HEK293T (cell line): ENCODE measurements at regions not wholly inside any gene's neighbourhood (a gene's known extent, or its start where the extent isn't known, plus 50 kb on each side); places are given as distances from the start of the nearest gene placed in this dataset.

Experiments
- CTCF ChIA-PET: fragments of 350-600 bp; formaldehyde crosslinking; extraction: SDS; loops from one replicate; lab custom pipeline; 2021; ENCODE audit warnings: antibody characterized with exemption, inconsistent platforms; lab: Yijun Ruan, JAX
- POLR2A ChIA-PET: fragments of 350-600 bp; formaldehyde crosslinking; extraction: SDS; loops from one replicate; lab custom pipeline; 2020; ENCODE audit warnings: antibody characterized with exemption, inconsistent platforms; lab: Yijun Ruan, JAX
- DNase-seq: peaks from one replicate; pipeline ENCODE4 v3.0.0; 2012; ENCODE audit warnings: mixed read lengths; ENCODE audit errors: extremely low spot score
- ARNT ChIP-seq: fragments of 450-650 bp; IDR thresholded peaks from 2 replicates; pipeline ENCODE4 v1.6.1; 2017; ENCODE audit warnings: mild to moderate bottlenecking
- BHLHE40 ChIP-seq: fragments of 450-650 bp; IDR thresholded peaks from 2 replicates; pipeline ENCODE4 v1.6.1; 2016; ENCODE audit warnings: mild to moderate bottlenecking, moderate library complexity, borderline replicate concordance
- CTBP1 ChIP-seq: fragments of 450-650 bp; IDR thresholded peaks from 2 replicates; pipeline ENCODE4 v1.6.1; 2016; ENCODE audit warnings: borderline replicate concordance
- ELF4 ChIP-seq: fragments of 450-650 bp; IDR thresholded peaks from 2 replicates; pipeline ENCODE4 v1.6.1; 2017; ENCODE audit warnings: antibody characterized with exemption
- FOXA1 ChIP-seq: fragments of 450-650 bp; IDR thresholded peaks from 2 replicates; pipeline ENCODE4 v1.6.1; 2016; ENCODE audit warnings: mild to moderate bottlenecking
- FOXK2 ChIP-seq: fragments of 450-650 bp; IDR thresholded peaks from 2 replicates; pipeline ENCODE4 v1.6.1; 2016; ENCODE audit warnings: mild to moderate bottlenecking
- FOXM1 ChIP-seq: fragments of 450-650 bp; IDR thresholded peaks from 2 replicates; pipeline ENCODE4 v1.6.1; 2017; ENCODE audit warnings: mild to moderate bottlenecking, borderline replicate concordance
- HDGF ChIP-seq: fragments of 450-650 bp; IDR thresholded peaks from 2 replicates; pipeline ENCODE4 v1.6.1; 2017; ENCODE audit warnings: antibody characterized with exemption, borderline replicate concordance
- L3MBTL2 ChIP-seq: fragments of 450-650 bp; conservative IDR thresholded peaks from 2 replicates; pipeline ENCODE4 v1.6.1; 2016; ENCODE audit warnings: mild to moderate bottlenecking
- LEF1 ChIP-seq: fragments of 450-650 bp; IDR thresholded peaks from 2 replicates; pipeline ENCODE4 v1.6.1; 2017; ENCODE audit warnings: mild to moderate bottlenecking, borderline replicate concordance
- NFRKB ChIP-seq: fragments of 450-650 bp; IDR thresholded peaks from 2 replicates; pipeline ENCODE4 v1.6.1; 2016; ENCODE audit warnings: mild to moderate bottlenecking, moderate library complexity
- PKNOX1 ChIP-seq: fragments of 450-650 bp; IDR thresholded peaks from 2 replicates; pipeline ENCODE4 v1.6.1; 2016
- SP1 ChIP-seq: fragments of 450-650 bp; IDR thresholded peaks from 2 replicates; pipeline ENCODE4 v1.6.1; 2017
- SUZ12 ChIP-seq: fragments of 450-650 bp; IDR thresholded peaks from 2 replicates; pipeline ENCODE4 v1.6.1; 2016; ENCODE audit warnings: mild to moderate bottlenecking
- TARDBP ChIP-seq: fragments of 450-650 bp; IDR thresholded peaks from 2 replicates; pipeline ENCODE4 v1.6.1; 2016
- ZNF384 ChIP-seq: fragments of 450-650 bp; IDR thresholded peaks from 2 replicates; pipeline ENCODE4 v1.6.1; 2016

GRCh38 chr13:50682966-50683365 is 160.5 kb downstream of the DLEU7 start:
- ChIA-PET CTCF (no interaction called here), POLR2A (no interaction called here)
- no peak for DNase-seq
- TF ChIP-seq NFRKB (no peak), ARNT (no peak), BHLHE40 (no peak), TARDBP (no peak), LEF1 (no peak), ELF4 (no peak), L3MBTL2 (no peak), SP1 (no peak), PKNOX1 (no peak), FOXM1 (no peak), SUZ12 (no peak), ZNF384 (no peak), FOXK2 (no peak)

- ChIA-PET CTCF (no interaction called here), POLR2A (no interaction called here)
- DNase-seq = no peak
- TF ChIP-seq SP1 = no peak
- TF ChIP-seq ARNT = no peak
- no peak for TF ChIP-seq PKNOX1
- TF ChIP-seq FOXM1 = no peak
- TF ChIP-seq HDGF = no peak
Observed at GRCh38 chr13:50684366-50684765, 159.1 kb downstream of the DLEU7 start.

GRCh38 chr13:50685491-50685890 is 158.0 kb downstream of the DLEU7 start:
- CTCF ChIA-PET = no interaction called here
- no peak for DNase-seq
- TF ChIP-seq HDGF (no peak), SP1 (no peak), FOXA1 (no peak), ZNF384 (no peak), ARNT (no peak), ELF4 (no peak), FOXM1 (no peak), TARDBP (no peak), NFRKB (no peak), SUZ12 (no peak), CTBP1 (no peak), FOXK2 (no peak)
- POLR2A ChIA-PET = no interaction called here

- no peak for DNase-seq
- no peak for TF ChIP-seq LEF1
- CTCF ChIA-PET = no interaction called here
- POLR2A ChIA-PET = no interaction called here
Observed at GRCh38 chr13:50685956-50686355, 157.5 kb downstream of the DLEU7 start.

- no peak for DNase-seq
- CTCF ChIA-PET = no interaction called here
- POLR2A ChIA-PET = no interaction called here
- TF ChIP-seq FOXK2 (no peak), ZNF384 (no peak), BHLHE40 (no peak), SP1 (no peak), CTBP1 (no peak), FOXM1 (no peak), ELF4 (no peak), HDGF (no peak), TARDBP (no peak), FOXA1 (no peak)
Observed at GRCh38 chr13:50686551-50686950, 156.9 kb downstream of the DLEU7 start.

- POLR2A ChIA-PET = no interaction called here
Observed at GRCh38 chr13:50687545-50687944, 155.9 kb downstream of the DLEU7 start.

More at GRCh38 chr13:50687545-50687944, 155.9 kb downstream of the DLEU7 start:
- TF ChIP-seq CTBP1 = no peak
- no peak for TF ChIP-seq HDGF
- no peak for TF ChIP-seq ARNT
- TF ChIP-seq LEF1 = no peak
- TF ChIP-seq ELF4 = no peak
- TF ChIP-seq L3MBTL2 = no peak
- TF ChIP-seq ZNF384 = no peak
- TF ChIP-seq FOXK2 = no peak
- no peak for TF ChIP-seq PKNOX1
- TF ChIP-seq SP1 = no peak
- TF ChIP-seq NFRKB = no peak
- TF ChIP-seq SUZ12 = no peak
- no peak for TF ChIP-seq FOXA1
- no peak for TF ChIP-seq BHLHE40
- TF ChIP-seq TARDBP = no peak
- no peak for TF ChIP-seq FOXM1
- CTCF ChIA-PET = no interaction called here
- DNase-seq = no peak
